Breast epithelium (tissue), 3 donors: ENCODE measurements at regions not wholly inside any gene's neighbourhood (a gene's known extent, or its start where the extent isn't known, plus 50 kb on each side); places are given as distances from the start of the nearest gene placed in this dataset.

Experiments
- CTCF ChIP-seq, 3 donors: fragments of 450-650 bp; IDR thresholded peaks; one replicate each; pipeline ENCODE4 v1.5.1; 2016 to 2017; ENCODE audit warnings: antibody characterized with exemption in 3 of 3, mild to moderate bottlenecking in 3 of 3, moderate library complexity in 3 of 3
- POLR2A ChIP-seq: fragments of 450-650 bp; IDR thresholded peaks from one replicate; pipeline ENCODE4 v1.6.1; 2016; ENCODE audit warnings: antibody characterized with exemption, mild to moderate bottlenecking, moderate library complexity
- POLR2AphosphoS5 ChIP-seq, 3 donors: sonication (generic); formaldehyde crosslinking; IDR thresholded peaks; one replicate each; pipeline ENCODE4 v1.6.1; 2017; ENCODE audit warnings: antibody characterized with exemption in 3 of 3

- TF ChIP-seq POLR2AphosphoS5 (IDR thresholded peaks at IDR 0.05) (no peak), CTCF (IDR thresholded peaks at IDR 0.05) (no peak), POLR2A (no peak)
Observed at GRCh38 chr15:91741986-91742385, 111.5 kb upstream of the SLCO3A1 start.
